NCI-H2081 (cell line): ENCODE measurements at regions not wholly inside any gene's neighbourhood (a gene's known extent, or its start where the extent isn't known, plus 50 kb on each side); places are given as distances from the start of the nearest gene placed in this dataset.

Experiments used
- DNase-seq, 2 experiments: peaks; one replicate each; lab custom pipeline; 2025; lab: John Stamatoyannopoulos, UW

DNA sequence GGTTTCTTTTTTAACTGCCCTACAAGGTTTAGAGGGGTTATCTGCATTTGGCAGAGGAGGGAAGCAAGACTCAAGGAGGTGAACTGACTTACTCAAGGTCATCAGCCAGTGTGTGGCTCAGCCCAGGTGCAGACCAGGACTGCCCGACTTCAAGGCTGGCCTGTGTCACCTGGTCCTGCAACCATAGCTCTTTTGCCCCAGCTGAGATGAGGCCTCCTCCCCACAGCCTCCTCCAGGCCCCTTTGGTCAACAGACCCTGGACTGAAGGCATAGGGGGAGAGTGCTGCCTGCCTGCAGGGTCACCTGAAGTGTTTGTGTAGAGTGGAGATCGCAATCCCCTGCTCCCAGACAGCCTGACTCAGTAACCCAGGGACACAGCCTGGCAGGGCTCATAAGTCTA is 168.5 kb upstream of the GLI2 start:
- DNase-seq, result no peak

DNA sequence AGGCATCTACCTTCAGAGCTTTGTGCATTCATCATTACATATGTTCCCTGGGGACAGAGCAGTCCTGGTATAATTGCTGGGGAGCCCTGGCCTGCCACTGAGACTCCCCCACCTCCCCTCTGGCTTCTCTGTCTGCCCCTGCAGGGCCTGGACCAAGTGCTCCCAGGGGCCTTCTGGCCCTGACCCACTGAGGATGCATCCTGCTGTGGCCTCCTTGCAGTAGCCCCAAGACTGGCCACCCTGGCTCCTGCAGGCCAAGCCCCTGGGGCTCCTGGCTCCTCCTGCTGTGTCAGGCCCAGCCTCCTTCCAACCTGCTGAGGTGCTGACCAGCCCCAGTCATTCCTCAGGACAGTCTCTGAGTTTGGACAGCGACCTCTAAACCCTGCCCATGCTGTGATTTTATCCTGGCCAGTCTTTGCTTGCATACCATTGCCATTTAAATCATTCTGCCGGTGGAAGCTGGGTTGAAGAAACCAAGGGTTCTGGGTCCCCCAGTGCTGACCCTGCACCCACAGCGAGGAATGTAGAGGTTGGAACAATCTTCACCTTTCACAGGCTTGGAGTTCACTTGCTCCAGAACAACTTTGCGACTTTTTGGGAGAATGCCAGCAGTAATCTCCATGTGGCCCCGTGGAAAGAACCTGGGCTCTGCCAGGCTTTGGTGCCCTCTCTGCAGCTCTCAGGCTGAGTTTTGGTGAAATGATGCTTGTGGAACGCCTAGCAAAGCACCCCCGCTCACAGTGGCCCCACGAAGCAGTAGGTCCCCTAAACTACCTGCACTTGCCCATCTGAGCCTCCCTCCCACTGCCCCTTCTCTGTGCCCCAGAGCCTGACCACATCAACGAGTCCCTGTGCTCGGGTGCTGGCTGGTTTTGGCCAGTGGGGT is 167.3 kb upstream of the GLI2 start:
- no peak for DNase-seq

DNA sequence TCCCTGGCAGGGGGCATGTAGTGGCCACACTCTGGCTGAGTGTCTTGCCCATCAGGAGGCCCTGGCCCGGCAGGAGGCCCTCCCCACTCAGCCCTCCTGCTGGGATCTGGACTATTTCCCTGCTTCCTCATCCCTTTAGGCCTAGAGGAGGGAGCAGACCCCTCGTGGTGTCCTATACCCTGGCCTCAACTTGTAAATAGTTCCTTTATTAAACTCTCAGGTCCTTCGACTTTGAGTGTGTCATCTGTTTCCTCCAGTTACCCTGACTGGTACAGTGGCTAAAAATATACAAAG is 166.7 kb upstream of the GLI2 start:
- peak in 1 of 2 experiments; percentile 29 for DNase-seq

- DNase-seq, result no peak
Observed at GRCh38 chr2:120570001-120570400, 165.7 kb upstream of the GLI2 start.

DNA sequence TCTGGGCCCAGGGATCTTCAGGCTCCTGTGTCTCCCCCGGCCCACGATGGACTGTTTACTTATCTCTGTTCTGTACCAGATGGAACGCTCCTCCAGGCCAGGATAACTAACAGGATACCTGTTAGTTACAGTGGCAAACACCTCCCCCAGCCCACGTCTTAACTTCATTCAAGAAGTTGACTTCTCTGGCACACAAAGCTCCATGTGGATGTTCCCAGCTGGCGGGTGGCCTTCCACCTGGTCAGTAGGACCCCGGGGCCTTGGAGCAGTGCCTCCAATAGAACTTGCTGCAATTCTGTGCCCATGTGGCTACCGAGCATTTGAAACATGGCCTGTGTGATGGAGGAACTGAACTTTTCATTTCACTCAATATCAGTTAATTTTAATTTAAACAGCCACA is 165.1 kb upstream of the GLI2 start:
- DNase-seq, result no peak

GRCh38 chr2:120571015-120571728 is 164.5 kb upstream of the GLI2 start:
- DNase-seq, result no peak

- no peak for DNase-seq
Observed at GRCh38 chr2:120572226-120572625, 163.4 kb upstream of the GLI2 start.

GRCh38 chr2:120574620-120575019 is 161.0 kb upstream of the GLI2 start:
- no peak for DNase-seq

GRCh38 chr2:120575966-120576365 is 159.7 kb upstream of the GLI2 start:
- no peak for DNase-seq

DNA sequence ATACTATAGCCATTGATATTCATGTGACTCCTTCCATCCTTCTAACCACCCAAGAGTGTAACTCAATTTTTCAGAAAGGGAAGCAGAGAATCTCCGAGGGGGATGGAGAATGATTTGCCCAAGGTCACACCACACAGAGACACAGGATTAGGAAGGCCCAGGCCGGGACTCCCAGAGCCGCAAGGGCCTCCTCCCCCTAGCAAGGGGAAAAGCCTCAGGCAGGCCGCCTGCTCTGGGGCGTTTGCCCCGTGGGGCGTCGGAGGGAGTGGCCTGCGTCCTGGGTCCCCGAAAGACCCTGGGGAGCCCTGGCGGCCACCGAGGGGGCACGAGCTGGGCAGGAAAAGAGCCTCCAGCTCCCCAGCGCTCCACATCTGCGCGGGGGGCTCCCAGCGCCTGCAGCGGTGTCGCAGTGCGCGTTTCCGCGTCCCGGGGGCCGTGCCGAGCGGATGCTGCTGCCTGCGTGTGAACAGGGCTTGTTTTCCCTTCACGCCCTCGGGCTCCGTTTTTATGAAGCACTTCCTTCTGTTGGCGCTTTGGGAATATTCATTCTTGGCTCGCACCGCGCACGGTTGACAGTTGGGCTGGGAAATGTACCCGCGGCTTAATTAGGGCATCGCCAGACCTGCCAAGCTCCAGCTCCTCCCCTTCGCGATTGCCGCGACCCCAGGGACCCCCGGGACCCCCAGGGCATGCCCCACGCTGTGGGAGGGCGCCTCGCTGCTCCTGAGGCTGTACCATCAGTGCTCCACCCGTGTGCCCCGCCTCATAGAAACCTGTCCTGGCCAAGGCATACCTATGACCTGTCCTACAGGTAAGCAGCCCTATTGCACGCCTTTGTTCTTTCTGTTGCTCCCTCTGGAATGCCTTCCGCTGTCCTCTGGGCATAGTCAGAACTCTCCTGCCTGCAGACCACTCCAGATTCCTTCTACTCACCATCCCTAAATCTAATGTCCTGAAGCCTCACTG is 158.9 kb upstream of the GLI2 start:
- no peak for DNase-seq

DNA sequence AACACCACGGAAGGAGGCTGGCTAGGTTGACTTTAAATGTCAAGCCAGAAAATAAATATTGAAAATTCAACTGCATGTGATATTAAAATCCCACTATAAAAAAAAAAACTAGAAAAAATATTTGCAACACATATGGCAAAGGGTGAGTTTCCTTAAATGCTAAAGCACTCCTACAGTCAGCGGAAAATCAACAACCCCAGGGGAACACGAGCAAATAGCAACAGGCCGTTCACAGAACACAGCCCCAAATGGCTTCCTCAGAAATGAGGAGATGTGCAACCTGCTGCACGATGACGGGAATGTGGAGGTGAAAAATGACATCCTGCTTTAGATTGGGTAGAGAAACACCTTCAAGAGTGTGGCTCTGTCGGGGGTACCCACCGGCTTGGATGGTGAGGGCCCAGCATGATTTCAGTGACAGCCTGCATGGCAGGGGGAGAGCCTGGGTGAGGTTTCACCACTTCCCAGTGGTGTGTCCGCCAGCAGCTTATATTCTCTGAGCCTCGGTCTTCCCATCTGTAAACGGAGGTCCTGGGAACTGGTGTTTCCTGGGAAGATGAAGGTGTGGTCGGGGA is 157.9 kb upstream of the GLI2 start:
- DNase-seq, result no peak

DNA sequence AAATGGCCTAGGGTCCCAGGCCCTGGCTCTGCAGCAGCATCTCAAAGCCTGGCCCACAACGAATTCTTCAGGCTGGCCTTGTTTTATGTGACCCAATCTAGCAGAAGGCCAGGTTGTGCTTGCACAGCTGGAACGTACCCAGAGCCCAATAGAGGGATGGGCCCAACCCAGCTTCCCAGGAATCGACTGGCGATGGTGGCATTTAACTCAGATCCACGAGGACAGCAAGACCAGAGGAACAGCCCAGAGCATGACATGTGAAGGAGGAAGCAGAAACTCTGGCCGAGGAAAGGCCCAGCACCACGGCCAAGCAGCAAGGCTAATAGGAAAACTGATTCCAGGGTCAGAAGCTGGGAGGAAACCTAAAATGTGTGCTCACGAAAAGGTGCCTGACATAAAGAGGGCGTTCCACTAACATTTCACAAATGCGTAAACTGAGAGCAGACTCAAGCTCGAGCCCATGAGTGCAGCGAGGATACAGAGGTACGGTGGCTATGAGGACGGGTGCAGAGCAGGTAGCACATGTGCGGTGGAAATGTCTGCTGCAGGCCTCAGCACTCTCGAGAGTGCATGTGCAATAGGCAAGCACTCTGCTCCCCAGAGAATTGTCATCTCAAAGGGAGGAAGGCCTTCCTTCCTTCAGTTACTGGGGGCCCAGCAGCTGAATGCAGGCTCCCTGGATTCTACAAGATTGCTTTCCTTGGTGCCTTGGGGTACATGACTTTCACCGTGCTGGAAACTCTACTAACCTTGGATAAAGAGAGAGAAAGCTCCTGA is 156.9 kb upstream of the GLI2 start:
- no peak for DNase-seq

GRCh38 chr2:120579916-120580685 is 155.6 kb upstream of the GLI2 start:
- DNase-seq, result no peak

- no peak for DNase-seq
Observed at GRCh38 chr2:120580709-120581108, 155.0 kb upstream of the GLI2 start.

GRCh38 chr2:120583121-120583520 is 152.5 kb upstream of the GLI2 start:
- DNase-seq, result no peak

DNA sequence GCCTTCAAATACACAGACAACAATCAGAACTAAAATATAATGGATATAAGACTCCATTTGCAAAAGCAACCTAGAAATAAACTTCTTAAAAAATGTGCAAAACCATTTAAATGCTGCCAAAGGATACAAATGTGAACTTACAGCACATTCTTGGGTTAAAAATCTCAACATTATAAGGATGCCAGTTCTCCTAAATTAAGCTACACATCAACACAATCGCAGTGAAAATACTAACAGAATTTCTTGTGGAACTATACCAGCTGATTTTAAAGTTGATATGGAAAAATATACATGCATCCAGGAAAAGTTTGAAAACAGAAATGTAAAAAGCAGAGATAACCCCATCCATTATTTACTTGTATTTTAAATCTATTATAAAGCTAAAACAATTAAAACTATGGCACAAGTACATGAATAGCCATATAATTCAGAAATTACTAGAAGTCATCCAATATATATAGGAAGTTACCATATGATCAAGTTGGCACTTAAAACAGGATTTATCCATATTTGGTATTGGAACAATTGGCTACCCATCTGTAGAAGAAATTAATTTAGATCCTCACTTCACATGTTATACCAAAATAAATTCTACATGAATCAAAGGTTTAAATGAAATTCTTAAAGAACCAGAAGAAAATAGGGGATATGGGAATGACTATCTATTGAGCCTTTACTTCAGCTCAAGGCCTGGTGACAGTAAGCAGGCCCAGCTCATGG is 151.7 kb upstream of the GLI2 start:
- no peak for DNase-seq

- DNase-seq, result no peak
Observed at GRCh38 chr2:120586507-120587278, 149.0 kb upstream of the GLI2 start.

- DNase-seq, result no peak
Observed at GRCh38 chr2:120587279-120587996, 148.2 kb upstream of the GLI2 start.

DNA sequence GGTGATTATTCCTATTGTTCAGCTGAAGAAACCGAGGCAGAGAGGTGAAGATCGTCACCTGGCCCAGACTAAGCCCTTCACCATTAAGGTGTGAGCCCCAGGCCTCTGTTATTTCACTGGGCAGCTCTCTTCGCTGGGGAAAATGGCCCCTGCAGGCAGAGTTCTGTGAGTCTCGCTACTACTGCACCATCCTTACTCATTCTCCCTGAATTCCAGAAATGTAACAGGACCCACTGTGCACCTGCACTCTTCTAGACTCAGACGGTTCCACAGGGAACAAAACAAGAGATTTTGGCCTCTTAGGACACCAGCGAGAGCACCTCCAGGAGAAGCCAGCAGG is 147.7 kb upstream of the GLI2 start:
- no peak for DNase-seq
